GM12878 (cell line): ENCODE measurements at regions not wholly inside any gene's neighbourhood (a gene's known extent, or its start where the extent isn't known, plus 50 kb on each side); places are given as distances from the start of the nearest gene placed in this dataset.

ENCODE experiments used
- ATAC-seq: fragments of 200-7000 bp; cut with Tn5 transposase; 3 replicates; pipeline ENCODE4 v1.9.1; 2020; ENCODE audit warnings: mild to moderate bottlenecking, moderate library complexity
- BruUV-seq: library from RNA; stranded (reverse); fragments of 400-500 nt; replicated peaks from 2 replicates; lab custom pipeline; 2021; lab: Mats Ljungman, UMichigan
- CTCF ChIA-PET: fragments of 300-600 bp; sonication (Branson Sonifier 250); formaldehyde crosslinking; extraction: SDS; loops from one replicate; lab custom pipeline; 2021; ENCODE audit warnings: inconsistent platforms; lab: Yijun Ruan, JAX
- POLR2A ChIA-PET: fragments of 350-600 bp; formaldehyde crosslinking; extraction: SDS; loops from one replicate; lab custom pipeline; 2021; ENCODE audit warnings: inconsistent platforms; lab: Charles Lee
- RAD21 ChIA-PET: fragments of 300-600 bp; sonication (Branson Sonifier 250); formaldehyde crosslinking; loops from one replicate; lab custom pipeline; 2023; ENCODE audit warnings: antibody characterized with exemption; ENCODE audit not compliant: unreplicated experiment; lab: Charles Lee
- SMC1A ChIA-PET: fragments of 300-600 bp; sonication (Branson Sonifier 250); formaldehyde crosslinking; loops from one replicate; lab custom pipeline; 2023; ENCODE audit not compliant: unreplicated experiment, uncharacterized antibody; lab: Charles Lee
- DNase-seq: peaks from one replicate; pipeline ENCODE4 v3.0.0-alpha.2; 2011; ENCODE audit warnings: low read depth, low spot score
- FAIRE-seq: peaks from 3 replicates; lab custom pipeline; 2011; peaks lifted over from hg19 to GRCh38; lab: Jason Lieb, UNC
- H2AFZ ChIP-seq: 2 replicates; pipeline ENCODE4 v1.6.0; 2011; ENCODE audit warnings: low read depth, low read length, control low read depth; ENCODE audit not compliant: control insufficient read depth
- H3K27ac ChIP-seq: 2 replicates; pipeline ENCODE4 v1.5.1; 2011; ENCODE audit warnings: control low read depth; ENCODE audit not compliant: control insufficient read depth, insufficient read depth
- H3K27me3 ChIP-seq, 2 experiments: replicated peaks in 1 of 2; 2 replicates each; pipeline versions ENCODE4 v1.6.0 to v1.6.1; 2011; ENCODE audit warnings: low read length in 1 of 2; ENCODE audit not compliant: control insufficient read depth in 2 of 2, insufficient read depth in 2 of 2
- H3K36me3 ChIP-seq, 2 experiments: 2 replicates each; pipeline ENCODE4 v1.5.1; 2011; ENCODE audit warnings: low read length in 1 of 2; ENCODE audit not compliant: control insufficient read depth in 2 of 2, insufficient read depth in 2 of 2
- H3K4me1 ChIP-seq: 2 replicates; pipeline ENCODE4 v1.6.1; 2011; ENCODE audit warnings: mild to moderate bottlenecking, low read length, moderate library complexity, mixed read lengths; ENCODE audit not compliant: control insufficient read depth, insufficient read depth
- H3K4me2 ChIP-seq: 2 replicates; pipeline ENCODE4 v1.6.0; 2011; ENCODE audit warnings: control low read depth; ENCODE audit not compliant: control insufficient read depth, insufficient read depth
- H3K4me3 ChIP-seq: fragments of 200-600 bp; sonication (generic); 2 replicates; pipeline ENCODE4 v1.5.1; 2016
- H3K79me2 ChIP-seq: 2 replicates; pipeline ENCODE4 v1.6.0; 2011; ENCODE audit warnings: low read length; ENCODE audit not compliant: control insufficient read depth, insufficient read depth
- H3K9ac ChIP-seq: 2 replicates; pipeline ENCODE4 v1.8.0; 2011; ENCODE audit warnings: low read length, control low read depth, mixed read lengths; ENCODE audit not compliant: control insufficient read depth, insufficient read depth
- H3K9me3 ChIP-seq: replicated peaks from 3 replicates; pipeline ENCODE4 v1.5.1; 2011; ENCODE audit warnings: mild to moderate bottlenecking, low read length; ENCODE audit not compliant: control insufficient read depth, insufficient read depth
- H4K20me1 ChIP-seq: 2 replicates; pipeline ENCODE4 v1.6.0; 2011; ENCODE audit not compliant: control insufficient read depth, insufficient read depth
- ATF2 ChIP-seq: IDR thresholded peaks from 2 replicates; pipeline ENCODE4 v1.6.1; 2012; ENCODE audit warnings: low read length, inconsistent platforms
- CBX3 ChIP-seq: fragments of 200-600 bp; sonication (generic); IDR thresholded peaks from 2 replicates; pipeline ENCODE4 v1.6.1; 2016; ENCODE audit warnings: low read depth, borderline replicate concordance
- CBX5 ChIP-seq: sonication (generic); IDR thresholded peaks from 2 replicates; pipeline ENCODE4 v1.6.1; 2016; ENCODE audit warnings: low read depth, moderate library complexity, mild to moderate bottlenecking, inconsistent platforms
- EED ChIP-seq: sonication (generic); IDR thresholded peaks from 2 replicates; pipeline ENCODE4 v1.6.1; 2016; ENCODE audit warnings: antibody characterized with exemption, low read depth
- JUND ChIP-seq: IDR thresholded peaks from 2 replicates; pipeline ENCODE4 v1.6.1; 2012; ENCODE audit warnings: low read depth, mild to moderate bottlenecking, low read length, improper control_type of control experiment, moderate library complexity
- KAT2A ChIP-seq: conservative IDR thresholded peaks from 2 replicates; pipeline ENCODE4 v1.6.1; 2011; ENCODE audit warnings: low read depth, low read length; ENCODE audit not compliant: control insufficient read depth
- MAX ChIP-seq: IDR thresholded peaks from 2 replicates; pipeline ENCODE4 v1.6.1; 2012; ENCODE audit warnings: low read depth, low read length, improper control_type of control experiment
- PML ChIP-seq: IDR thresholded peaks from 2 replicates; pipeline ENCODE4 v1.6.1; 2012; ENCODE audit warnings: low read length, inconsistent platforms
- POLR2AphosphoS5 ChIP-seq: IDR thresholded peaks from 2 replicates; pipeline ENCODE4 v1.6.1; 2011; ENCODE audit warnings: mild to moderate bottlenecking, low read length, inconsistent platforms
- RBBP5 ChIP-seq: fragments of 200-600 bp; sonication (generic); conservative IDR thresholded peaks from 2 replicates; pipeline ENCODE4 v1.6.1; 2016
- SMC3 ChIP-seq: IDR thresholded peaks from 2 replicates; pipeline ENCODE4 v1.6.1; 2011; ENCODE audit warnings: low read length, improper control_type of control experiment, borderline replicate concordance
- SP1 ChIP-seq: IDR thresholded peaks from one replicate; pipeline ENCODE4 v1.6.1; 2011; ENCODE audit warnings: low read depth, low read length
- ZNF207 ChIP-seq: fragments of 450-650 bp; IDR thresholded peaks from 2 replicates; pipeline ENCODE4 v1.6.1; 2014; ENCODE audit warnings: antibody characterized with exemption, mild to moderate bottlenecking, borderline replicate concordance
- WGBS: methylation state at CpG from one replicate; pipeline ENCODE4 v1.1.6; 2016; ENCODE audit warnings: low lambda C conversion rate; ENCODE audit not compliant: insufficient replicate concordance, insufficient coverage; ENCODE audit errors: missing lambda C conversion rate; 5-methylcytosine and 5-hydroxymethylcytosine counted together
- in situ Hi-C: fragments of 300-500 bp; cut with MboI; formaldehyde crosslinking; loops from 9 replicates; pipeline ENCODE4 v1.14.3; 2018; ENCODE audit warnings: mixed read lengths
- intact Hi-C: fragments of 100-400 bp; cut with micrococcal nuclease; formaldehyde crosslinking; loops from one replicate; pipeline ENCODE4 v1.14.2; 2022; ENCODE audit not compliant: unreplicated experiment
- TF ChIP-seq, protein P1 (sequence below): IDR thresholded peaks from 2 replicates; pipeline ENCODE4 v1.6.1; 2011; ENCODE audit warnings: borderline replicate concordance, low read depth, mild to moderate bottlenecking, moderate library complexity, low read length; ENCODE audit not compliant: insufficient read depth, poor library complexity, severe bottlenecking
- TF ChIP-seq, protein P2 (sequence below): IDR thresholded peaks from 2 replicates; pipeline ENCODE4 v1.6.1; 2011; ENCODE audit warnings: low read depth, mild to moderate bottlenecking, low read length, moderate library complexity, borderline replicate concordance; ENCODE audit errors: extremely low read depth
- TF ChIP-seq, protein P3 (sequence below): fragments of 450-650 bp; IDR thresholded peaks from 2 replicates; pipeline ENCODE4 v1.6.1; 2017; ENCODE audit warnings: mild to moderate bottlenecking

DNA sequence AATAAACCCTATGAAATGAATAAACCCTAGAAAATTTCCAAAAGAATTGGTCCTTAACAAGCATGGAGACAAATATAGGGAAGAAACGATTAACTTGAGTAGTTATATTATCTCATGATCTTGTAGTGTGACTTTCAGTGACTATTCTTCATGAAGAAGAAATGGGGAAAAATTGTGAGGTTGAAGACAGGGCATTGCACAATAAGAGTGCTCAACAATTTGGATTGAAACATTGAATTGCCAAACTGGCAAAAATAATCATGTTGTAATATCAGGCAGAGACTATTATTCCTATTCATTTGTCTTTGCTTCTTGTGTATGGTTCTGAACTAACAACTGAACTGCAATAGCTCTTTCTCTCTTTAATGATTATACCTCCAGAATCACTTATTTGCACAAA, 605.1 kb downstream of the PCDH7 start:
- TF ChIP-seq POLR2AphosphoS5: no peak
- TF ChIP-seq ZNF207: no peak
- TF ChIP-seq EED: no peak
- TF ChIP-seq, protein P1, sequence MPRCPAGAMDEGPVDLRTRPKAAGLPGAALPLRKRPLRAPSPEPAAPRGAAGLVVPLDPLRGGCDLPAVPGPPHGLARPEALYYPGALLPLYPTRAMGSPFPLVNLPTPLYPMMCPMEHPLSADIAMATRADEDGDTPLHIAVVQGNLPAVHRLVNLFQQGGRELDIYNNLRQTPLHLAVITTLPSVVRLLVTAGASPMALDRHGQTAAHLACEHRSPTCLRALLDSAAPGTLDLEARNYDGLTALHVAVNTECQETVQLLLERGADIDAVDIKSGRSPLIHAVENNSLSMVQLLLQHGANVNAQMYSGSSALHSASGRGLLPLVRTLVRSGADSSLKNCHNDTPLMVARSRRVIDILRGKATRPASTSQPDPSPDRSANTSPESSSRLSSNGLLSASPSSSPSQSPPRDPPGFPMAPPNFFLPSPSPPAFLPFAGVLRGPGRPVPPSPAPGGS: no peak
- no peak for TF ChIP-seq ATF2
- TF ChIP-seq MAX: no peak
- TF ChIP-seq SP1: no peak
- TF ChIP-seq CBX3: no peak
- TF ChIP-seq JUND: no peak
- TF ChIP-seq, protein P2, sequence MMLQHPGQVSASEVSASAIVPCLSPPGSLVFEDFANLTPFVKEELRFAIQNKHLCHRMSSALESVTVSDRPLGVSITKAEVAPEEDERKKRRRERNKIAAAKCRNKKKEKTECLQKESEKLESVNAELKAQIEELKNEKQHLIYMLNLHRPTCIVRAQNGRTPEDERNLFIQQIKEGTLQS: no peak
- TF ChIP-seq, protein P3, sequence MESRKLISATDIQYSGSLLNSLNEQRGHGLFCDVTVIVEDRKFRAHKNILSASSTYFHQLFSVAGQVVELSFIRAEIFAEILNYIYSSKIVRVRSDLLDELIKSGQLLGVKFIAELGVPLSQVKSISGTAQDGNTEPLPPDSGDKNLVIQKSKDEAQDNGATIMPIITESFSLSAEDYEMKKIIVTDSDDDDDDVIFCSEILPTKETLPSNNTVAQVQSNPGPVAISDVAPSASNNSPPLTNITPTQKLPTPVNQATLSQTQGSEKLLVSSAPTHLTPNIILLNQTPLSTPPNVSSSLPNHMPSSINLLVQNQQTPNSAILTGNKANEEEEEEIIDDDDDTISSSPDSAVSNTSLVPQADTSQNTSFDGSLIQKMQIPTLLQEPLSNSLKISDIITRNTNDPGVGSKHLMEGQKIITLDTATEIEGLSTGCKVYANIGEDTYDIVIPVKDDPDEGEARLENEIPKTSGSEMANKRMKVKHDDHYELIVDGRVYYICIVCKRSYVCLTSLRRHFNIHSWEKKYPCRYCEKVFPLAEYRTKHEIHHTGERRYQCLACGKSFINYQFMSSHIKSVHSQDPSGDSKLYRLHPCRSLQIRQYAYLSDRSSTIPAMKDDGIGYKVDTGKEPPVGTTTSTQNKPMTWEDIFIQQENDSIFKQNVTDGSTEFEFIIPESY: no peak
- no peak for TF ChIP-seq SMC3
- no peak for TF ChIP-seq PML
- no peak for TF ChIP-seq RBBP5
- no peak for TF ChIP-seq CBX5
- TF ChIP-seq KAT2A: no peak
- no TSS peak for BruUV-seq
- Histone ChIP-seq H3K9ac (no peak overlapping the region), H3K27me3 (no peaks in the 10 kb centered on the region), H3K4me2 (no peak overlapping the region), H3K27ac (no peak overlapping the region), H2AFZ (no peak overlapping the region), H3K4me1 (no peaks in the 10 kb centered on the region), H3K9me3 (no peaks in the 10 kb centered on the region), H3K79me2 (no peaks in the 10 kb centered on the region), H4K20me1 (no peaks in the 10 kb centered on the region), H3K36me3 (no peaks in the 10 kb centered on the region), H3K4me3 (no peak overlapping the region)
- DNase-seq (no peak), FAIRE-seq (no peak), ATAC-seq (no peak)
- in situ Hi-C loops (no loop called here), intact Hi-C loops (no loop called here)
- 0% methylated on average over 1 of the region's 1 CpG for WGBS
- POLR2A ChIA-PET: no interaction called here
- CTCF ChIA-PET: no interaction called here
- SMC1A ChIA-PET: no interaction called here
- RAD21 ChIA-PET: no interaction called here
